ENCODE measurements at regions not wholly inside any gene's neighbourhood (a gene's known extent, or its start where the extent isn't known, plus 50 kb on each side); places are given as distances from the start of the nearest gene placed in this dataset.

GRCh38 chr1:103931891-103932290, 182.2 kb downstream of the AMY1C start:
- TF ChIP-seq POLR2A (IDR thresholded peaks at IDR 0.05; ENCODE audit: extremely low read depth, insufficient read length) (no peak), MYC (IDR thresholded peaks at IDR 0.05; ENCODE audit: low read depth, low read length) (no peak), MAX (IDR thresholded peaks at IDR 0.05; ENCODE audit: low read depth, low read length) (no peak)
- TF ChIP-seq, protein P1, sequence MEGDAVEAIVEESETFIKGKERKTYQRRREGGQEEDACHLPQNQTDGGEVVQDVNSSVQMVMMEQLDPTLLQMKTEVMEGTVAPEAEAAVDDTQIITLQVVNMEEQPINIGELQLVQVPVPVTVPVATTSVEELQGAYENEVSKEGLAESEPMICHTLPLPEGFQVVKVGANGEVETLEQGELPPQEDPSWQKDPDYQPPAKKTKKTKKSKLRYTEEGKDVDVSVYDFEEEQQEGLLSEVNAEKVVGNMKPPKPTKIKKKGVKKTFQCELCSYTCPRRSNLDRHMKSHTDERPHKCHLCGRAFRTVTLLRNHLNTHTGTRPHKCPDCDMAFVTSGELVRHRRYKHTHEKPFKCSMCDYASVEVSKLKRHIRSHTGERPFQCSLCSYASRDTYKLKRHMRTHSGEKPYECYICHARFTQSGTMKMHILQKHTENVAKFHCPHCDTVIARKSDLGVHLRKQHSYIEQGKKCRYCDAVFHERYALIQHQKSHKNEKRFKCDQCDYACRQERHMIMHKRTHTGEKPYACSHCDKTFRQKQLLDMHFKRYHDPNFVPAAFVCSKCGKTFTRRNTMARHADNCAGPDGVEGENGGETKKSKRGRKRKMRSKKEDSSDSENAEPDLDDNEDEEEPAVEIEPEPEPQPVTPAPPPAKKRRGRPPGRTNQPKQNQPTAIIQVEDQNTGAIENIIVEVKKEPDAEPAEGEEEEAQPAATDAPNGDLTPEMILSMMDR (IDR thresholded peaks at IDR 0.05; ENCODE audit: low read depth, low read length) = no peak
